Mucosa of rectum (tissue), 2 donors: ENCODE measurements at regions not wholly inside any gene's neighbourhood (a gene's known extent, or its start where the extent isn't known, plus 50 kb on each side); places are given as distances from the start of the nearest gene placed in this dataset.

Experiments
- H3K27ac ChIP-seq, 2 donors: one replicate each; pipeline ENCODE4 v1.7.0; 2013; ENCODE audit warnings: inconsistent platforms in 2 of 2, low read depth in 2 of 2, low read length in 2 of 2
- H3K27me3 ChIP-seq, 2 donors: one replicate each; pipeline ENCODE4 v1.7.0; 2013; ENCODE audit warnings: low read length in 2 of 2; ENCODE audit not compliant: control insufficient read depth in 2 of 2, insufficient read depth in 2 of 2
- H3K36me3 ChIP-seq, 2 donors: one replicate each; pipeline ENCODE4 v1.7.0; 2013; ENCODE audit warnings: low read length in 2 of 2; ENCODE audit not compliant: control insufficient read depth in 2 of 2, insufficient read depth in 2 of 2
- H3K4me1 ChIP-seq, 2 donors: one replicate each; pipeline ENCODE4 v1.7.0; 2013; ENCODE audit warnings: low read length in 2 of 2, mild to moderate bottlenecking in 1 of 2; ENCODE audit not compliant: control insufficient read depth in 2 of 2, insufficient read depth in 2 of 2
- H3K4me3 ChIP-seq, 2 donors: one replicate each; pipeline ENCODE4 v1.7.0; 2013; ENCODE audit warnings: low read length in 2 of 2
- H3K9ac ChIP-seq, 2 donors: one replicate each; pipeline ENCODE4 v1.7.0; 2013; ENCODE audit warnings: low read length in 2 of 2, low read depth in 1 of 2, mild to moderate bottlenecking in 1 of 2
- H3K9me3 ChIP-seq, 2 donors: one replicate each; pipeline ENCODE4 v1.7.0; 2013; ENCODE audit warnings: low read length in 2 of 2; ENCODE audit not compliant: control insufficient read depth in 2 of 2
- donor health status: healthy.
- donor health status: Normal muscosa, but diverticular disease.

GRCh38 chr3:1987980-1988379, 110.7 kb upstream of the CNTN4 start:
- H3K9me3 ChIP-seq: no peaks in the 10 kb centered on the region
- no peak overlapping the region for H3K4me3 ChIP-seq
- no peak overlapping the region for H3K27ac ChIP-seq
- no peak overlapping the region for H3K9ac ChIP-seq
- no peaks in the 10 kb centered on the region for H3K27me3 ChIP-seq
- no peaks in the 10 kb centered on the region for H3K4me1 ChIP-seq
- no peaks in the 10 kb centered on the region for H3K36me3 ChIP-seq

GRCh38 chr3:1998739-1999138, 99.9 kb upstream of the CNTN4 start:
- H3K9me3 ChIP-seq: no peaks in the 10 kb centered on the region
- no peaks in the 10 kb centered on the region for H3K4me1 ChIP-seq
- H3K36me3 ChIP-seq: no peaks in the 10 kb centered on the region
- H3K27me3 ChIP-seq: no peaks in the 10 kb centered on the region
- no peak overlapping the region for H3K27ac ChIP-seq
- H3K4me3 ChIP-seq: no peak overlapping the region
- H3K9ac ChIP-seq: no peak overlapping the region

GRCh38 chr3:2001306-2002108, 97.2 kb upstream of the CNTN4 start:
- no peaks in the 10 kb centered on the region for H3K9me3 ChIP-seq
- H3K27me3 ChIP-seq: no peaks in the 10 kb centered on the region
- no peak overlapping the region for H3K27ac ChIP-seq
- H3K4me3 ChIP-seq: no peak overlapping the region
- no peaks in the 10 kb centered on the region for H3K36me3 ChIP-seq
- no peak overlapping the region for H3K9ac ChIP-seq
- H3K4me1 ChIP-seq: no peaks in the 10 kb centered on the region

- Histone ChIP-seq H3K4me3 (no peak overlapping the region), H3K36me3 (no peaks in the 10 kb centered on the region), H3K27ac (no peak overlapping the region), H3K4me1 (no peaks in the 10 kb centered on the region), H3K9me3 (no peaks in the 10 kb centered on the region), H3K9ac (no peak overlapping the region), H3K27me3 (no peaks in the 10 kb centered on the region)
Measured at GRCh38 chr3:2023959-2024358, 74.7 kb upstream of the CNTN4 start.

GRCh38 chr3:2024713-2025112, 74.0 kb upstream of the CNTN4 start:
- no peak overlapping the region for H3K9ac ChIP-seq
- no peak overlapping the region for H3K27ac ChIP-seq
- no peaks in the 10 kb centered on the region for H3K9me3 ChIP-seq
- H3K27me3 ChIP-seq: no peaks in the 10 kb centered on the region
- no peaks in the 10 kb centered on the region for H3K4me1 ChIP-seq
- H3K4me3 ChIP-seq: no peak overlapping the region
- H3K36me3 ChIP-seq: no peaks in the 10 kb centered on the region

GRCh38 chr3:2029559-2029958, 69.1 kb upstream of the CNTN4 start:
- H3K9ac ChIP-seq: no peak overlapping the region
- no peaks in the 10 kb centered on the region for H3K9me3 ChIP-seq
- no peaks in the 10 kb centered on the region for H3K36me3 ChIP-seq

GRCh38 chr3:2036076-2036475, 62.6 kb upstream of the CNTN4 start:
- H3K4me1 ChIP-seq: peaks cover 0 to 5% of the 10 kb centered on the region in 2 donors
- H3K4me3 ChIP-seq: no peak overlapping the region
- no peaks in the 10 kb centered on the region for H3K9me3 ChIP-seq
- H3K9ac ChIP-seq: no peak overlapping the region
- H3K27ac ChIP-seq: no peak overlapping the region
- H3K27me3 ChIP-seq: no peaks in the 10 kb centered on the region
- no peaks in the 10 kb centered on the region for H3K36me3 ChIP-seq

More at GRCh38 chr3:2029559-2029958, 69.1 kb upstream of the CNTN4 start:
- no peak overlapping the region for H3K4me3 ChIP-seq
- H3K27ac ChIP-seq: no peak overlapping the region
- H3K27me3 ChIP-seq: no peaks in the 10 kb centered on the region
- H3K4me1 ChIP-seq: no peaks in the 10 kb centered on the region

GRCh38 chr3:2041931-2042330, 56.7 kb upstream of the CNTN4 start:
- Histone ChIP-seq H3K9ac (no peak overlapping the region), H3K9me3 (no peaks in the 10 kb centered on the region), H3K27me3 (no peaks in the 10 kb centered on the region), H3K27ac (no peak overlapping the region), H3K4me1 (no peaks in the 10 kb centered on the region), H3K36me3 (no peaks in the 10 kb centered on the region), H3K4me3 (no peak overlapping the region)
